ENCODE measurements at regions not wholly inside any gene's neighbourhood (a gene's known extent, or its start where the extent isn't known, plus 50 kb on each side); places are given as distances from the start of the nearest gene placed in this dataset.

DNA sequence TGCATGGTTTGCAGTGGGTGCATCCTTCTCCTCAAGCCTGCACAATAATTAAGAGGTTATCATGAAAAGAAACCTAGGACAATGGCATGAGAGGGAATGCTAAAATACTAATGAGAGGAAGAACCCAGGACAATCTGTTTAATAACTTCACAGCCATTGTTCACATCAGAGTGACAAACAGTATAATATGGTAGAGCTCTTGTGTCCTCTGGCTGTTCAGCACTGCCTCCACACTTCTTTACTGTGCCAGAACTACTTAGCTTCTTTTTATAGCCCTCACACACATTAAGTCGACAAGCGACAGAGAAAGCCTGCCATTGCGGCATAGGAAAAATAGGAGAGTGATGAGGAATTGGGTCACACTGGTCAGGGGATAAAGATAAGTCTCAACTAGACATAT is 65.0 kb upstream of the MEIS2 start:
- no peak for DNase-seq

DNA sequence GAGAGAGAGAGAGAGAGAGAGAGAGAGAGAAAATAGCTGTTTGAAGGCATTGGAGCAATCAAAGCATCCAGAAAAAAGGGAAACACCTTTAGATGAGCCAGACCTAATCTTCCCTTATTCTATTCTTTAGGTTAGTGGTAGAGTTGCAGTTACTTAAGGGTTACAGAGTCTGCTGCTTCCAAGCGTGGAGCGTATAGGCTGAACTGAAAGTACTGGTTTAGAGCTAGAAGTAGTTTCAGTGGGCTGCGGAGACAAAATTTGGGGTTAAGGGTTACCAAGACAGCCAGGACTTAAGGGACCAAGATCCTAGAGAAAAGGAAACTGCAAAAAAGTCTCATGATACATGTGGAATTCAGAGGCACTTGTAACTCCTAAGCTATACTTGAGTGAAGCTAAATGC is 66.1 kb upstream of the MEIS2 start:
- DNase-seq = no peak

DNA sequence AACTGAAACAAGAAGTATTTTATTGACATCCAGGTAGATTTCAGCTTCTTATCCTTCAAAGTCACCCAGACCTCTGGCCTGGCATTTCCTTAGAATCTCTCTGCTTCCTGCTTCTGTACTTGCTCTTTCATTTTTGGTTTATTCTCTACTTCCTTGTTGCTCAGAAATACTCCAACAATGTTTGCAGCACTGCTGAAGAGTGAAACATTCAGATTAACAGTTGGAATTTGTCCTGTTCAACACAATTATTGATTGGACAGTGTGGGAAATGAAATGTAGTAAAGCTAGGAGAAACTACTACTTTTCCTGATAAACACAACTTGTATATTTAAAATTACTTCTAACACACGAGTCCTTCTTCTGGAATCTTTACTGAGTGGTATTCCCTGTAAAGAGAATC is 81.0 kb upstream of the MEIS2 start:
- no peak for DNase-seq

GRCh38 chr15:37199545-37199944 is 99.2 kb upstream of the MEIS2 start:
- DNase-seq = no peak

DNA sequence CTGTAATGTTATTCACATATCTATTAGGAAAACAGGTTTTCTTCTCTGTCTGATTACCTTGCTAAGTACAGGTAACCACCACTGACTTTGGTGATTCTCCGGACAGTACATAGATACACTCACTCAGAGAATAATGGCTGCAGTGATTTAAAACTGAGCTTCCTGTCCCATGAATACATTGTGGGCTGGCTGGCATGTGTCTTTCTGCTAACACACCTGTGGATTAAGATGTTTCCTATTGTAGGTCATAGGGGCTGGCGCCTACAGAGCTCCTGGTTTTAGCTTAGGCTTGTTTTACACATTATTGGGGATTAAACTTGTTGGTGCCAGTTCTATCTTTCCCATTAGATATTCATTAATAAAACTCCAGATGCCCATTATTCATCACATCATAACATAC is 102.7 kb upstream of the MEIS2 start:
- DNase-seq = no peak

DNA sequence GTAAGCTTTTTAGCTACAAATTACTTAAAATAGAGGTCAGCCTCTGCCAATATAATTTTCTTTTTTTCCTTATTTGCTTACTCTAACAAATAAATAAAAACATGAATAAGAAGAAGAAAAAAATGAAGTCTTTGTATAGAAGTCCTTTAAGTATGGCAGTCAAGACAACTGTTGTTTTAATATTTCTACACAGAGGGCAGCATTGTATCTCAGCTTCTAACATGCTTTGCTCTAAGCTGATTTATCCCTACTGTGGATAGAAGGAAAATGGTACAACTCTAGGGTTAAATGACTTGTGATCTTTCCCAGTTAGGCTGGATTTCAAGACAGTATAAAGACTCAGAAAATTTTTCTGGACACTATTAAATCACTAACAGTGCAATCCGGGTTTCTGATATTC is 104.3 kb upstream of the MEIS2 start:
- no peak for DNase-seq

DNA sequence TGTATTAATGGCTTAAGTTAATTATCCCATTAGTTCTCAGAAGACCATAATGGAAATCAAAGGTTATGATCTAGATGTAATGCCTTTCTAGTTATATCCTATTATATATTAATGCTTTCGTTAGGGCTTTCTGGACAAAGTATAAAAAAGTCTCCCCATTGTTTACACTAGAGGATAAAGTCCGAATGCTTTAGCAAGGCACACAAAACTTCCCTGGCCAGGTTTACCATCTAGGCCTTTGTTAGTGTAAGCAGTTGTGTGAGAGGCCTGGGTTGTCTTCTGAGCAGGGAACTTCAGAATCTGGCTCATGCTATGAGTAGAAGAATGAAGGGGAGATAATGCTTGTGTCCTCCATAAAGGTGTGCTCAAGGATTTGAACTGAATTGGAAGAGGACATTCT is 106.3 kb upstream of the MEIS2 start:
- no peak for DNase-seq

DNA sequence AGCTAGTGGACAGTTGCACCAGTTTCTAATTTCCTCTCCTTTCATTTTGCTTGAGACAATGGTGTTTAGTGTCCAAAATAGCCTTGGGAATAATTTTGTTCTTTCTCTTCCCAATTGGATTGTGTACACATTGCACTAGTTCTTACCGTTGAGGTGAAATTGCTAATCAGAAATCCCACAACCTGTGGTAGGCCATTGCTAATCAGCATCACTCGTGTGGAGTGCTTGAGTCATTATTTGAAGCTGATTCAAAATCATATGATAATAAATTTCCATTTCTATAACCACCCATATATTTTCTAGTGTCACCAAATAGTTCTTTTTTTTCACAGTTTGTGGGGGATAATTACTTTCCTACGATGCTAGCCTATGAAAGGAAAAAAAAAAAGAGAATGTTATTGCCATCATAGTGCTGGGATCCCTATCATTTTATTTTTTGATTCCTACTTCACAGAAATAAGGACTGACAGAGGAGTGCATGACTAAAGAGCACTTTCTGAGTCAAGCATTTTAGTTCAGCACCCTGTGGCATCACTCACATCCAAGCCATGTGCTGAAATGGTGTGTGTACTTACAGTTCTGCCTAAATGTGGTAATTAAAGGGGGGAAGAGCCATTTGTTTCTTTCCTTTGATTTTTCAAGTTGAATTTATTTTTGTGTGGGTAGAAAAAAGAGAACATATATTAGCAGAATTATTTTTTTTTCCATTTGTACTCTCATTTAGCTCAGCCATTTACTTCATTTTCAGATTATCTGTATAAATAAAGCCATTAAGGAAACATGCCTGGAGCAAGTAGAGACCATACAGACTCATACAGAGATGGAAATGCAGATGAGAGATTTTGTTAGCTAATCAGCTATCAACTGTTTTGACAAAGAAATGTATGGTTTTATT is 108.0 kb upstream of the MEIS2 start:
- DNase-seq = no peak

DNA sequence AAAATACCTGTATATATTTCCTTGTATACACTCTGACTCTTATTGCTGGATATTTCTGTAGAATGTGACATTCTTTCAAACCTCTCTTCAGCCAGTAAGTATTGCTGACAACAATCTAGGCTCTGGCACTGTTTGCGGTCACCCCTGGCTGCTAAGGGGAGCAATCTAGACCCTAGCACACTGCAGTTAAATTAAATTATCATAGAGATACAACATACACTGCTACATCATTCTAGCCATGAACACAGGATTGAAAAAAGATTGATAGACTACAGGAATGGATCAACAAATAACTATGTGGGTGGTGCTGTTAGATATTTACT is 108.7 kb upstream of the MEIS2 start:
- DNase-seq = no peak

GRCh38 chr15:37217567-37217966 is 117.2 kb upstream of the MEIS2 start:
- no peak for DNase-seq

- no peak for DNase-seq
These were observed 118.1 kb upstream of the MEIS2 start for GRCh38 chr15:37218351-37218916.

GRCh38 chr15:37219211-37219701 is 118.9 kb upstream of the MEIS2 start:
- no peak for DNase-seq

DNA sequence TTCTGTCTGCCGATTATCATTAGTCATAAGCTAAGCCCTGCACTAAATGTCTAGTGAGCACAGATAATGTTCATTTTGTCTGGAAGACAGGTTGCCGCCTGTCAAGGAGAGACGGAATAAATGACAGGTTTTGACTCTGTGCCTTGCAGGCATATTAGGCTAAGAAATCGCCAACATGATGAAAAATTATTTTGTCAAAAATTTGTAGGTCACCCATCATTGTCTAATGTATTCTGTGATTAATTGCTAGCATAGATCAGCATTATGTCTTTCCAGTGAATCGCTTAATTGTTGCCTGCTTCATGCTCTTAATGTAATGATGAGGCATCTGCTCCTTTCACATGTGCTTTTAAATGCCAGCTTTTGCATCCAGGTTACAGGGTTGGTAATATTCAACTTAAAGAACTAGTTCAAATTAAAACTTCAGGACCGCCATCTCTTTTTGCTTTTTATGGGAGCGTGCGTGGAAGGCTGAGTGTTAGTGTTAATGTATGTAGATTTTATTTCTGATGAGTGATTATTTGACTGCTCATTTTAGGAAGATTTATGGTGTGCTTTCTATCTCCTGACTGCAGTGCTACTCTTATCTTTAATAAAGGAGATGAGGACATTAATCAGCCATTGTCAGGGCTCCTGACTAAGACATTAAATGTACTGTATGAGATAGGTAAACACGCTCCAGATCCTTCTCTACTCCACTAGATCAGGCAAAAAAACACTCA is 120.8 kb upstream of the MEIS2 start:
- no peak for DNase-seq

GRCh38 chr15:37221671-37222145 is 121.4 kb upstream of the MEIS2 start:
- DNase-seq = no peak

DNA sequence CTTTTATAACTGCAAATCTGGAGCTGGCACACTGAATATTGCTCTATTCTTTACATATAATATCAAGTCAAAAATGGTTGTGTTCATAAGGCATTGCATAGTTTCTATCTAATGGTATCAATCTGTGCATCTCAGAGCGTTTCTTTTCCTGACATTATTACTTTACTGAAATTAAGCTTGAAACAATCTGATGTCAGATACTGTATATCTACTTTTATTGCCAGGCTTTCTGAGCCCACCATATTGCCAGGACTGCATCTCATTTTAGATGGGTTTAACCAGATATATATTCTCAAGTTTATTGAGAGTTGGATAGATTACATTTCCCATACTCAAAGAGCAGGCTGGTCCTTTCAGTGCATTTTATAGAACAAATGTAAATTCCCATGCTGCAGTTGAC is 122.7 kb upstream of the MEIS2 start:
- no peak for DNase-seq

GRCh38 chr15:37229855-37230619 is 129.7 kb upstream of the MEIS2 start:
- DNase-seq = no peak

DNA sequence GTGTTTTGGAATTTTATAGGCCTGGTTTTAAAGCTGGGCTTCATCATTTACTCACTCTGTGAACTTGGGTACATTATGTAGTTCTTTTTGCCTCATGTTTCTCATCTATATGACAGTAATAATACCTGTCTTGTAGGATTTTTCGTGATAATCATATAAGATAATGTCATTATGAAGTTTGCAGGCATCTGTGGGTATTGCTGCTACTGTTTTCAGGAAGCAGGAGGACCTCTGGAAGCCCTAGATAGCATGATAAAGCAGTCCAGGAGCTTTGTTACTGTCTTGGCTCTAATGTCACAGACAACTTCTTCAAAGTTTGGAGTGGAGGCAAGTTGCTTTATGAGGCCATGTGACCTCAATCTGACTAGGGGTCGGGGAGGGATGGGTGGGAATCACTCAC is 145.0 kb upstream of the MEIS2 start:
- DNase-seq = no peak

DNA sequence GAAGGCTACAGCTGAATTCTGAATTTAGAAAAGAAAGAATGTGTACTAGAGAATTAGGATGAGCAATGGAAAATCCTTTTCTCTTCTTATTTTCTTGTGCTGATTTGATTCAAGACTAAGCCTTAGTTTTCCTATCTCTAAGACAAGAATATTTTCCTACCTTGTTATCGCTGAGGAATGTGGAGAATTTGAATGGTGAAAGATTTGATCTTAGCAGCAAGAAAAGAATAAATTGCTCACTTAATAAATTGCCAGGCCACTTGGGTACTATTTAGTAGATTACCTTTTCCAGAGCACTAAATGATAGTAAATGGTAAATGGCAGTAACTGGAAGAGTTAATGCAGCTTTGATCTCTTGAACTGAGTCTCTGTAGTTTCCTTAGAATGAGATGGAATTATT is 145.7 kb upstream of the MEIS2 start:
- no peak for DNase-seq

- no peak for DNase-seq
These were observed 146.5 kb upstream of the MEIS2 start for GRCh38 chr15:37246856-37247255.

DNA sequence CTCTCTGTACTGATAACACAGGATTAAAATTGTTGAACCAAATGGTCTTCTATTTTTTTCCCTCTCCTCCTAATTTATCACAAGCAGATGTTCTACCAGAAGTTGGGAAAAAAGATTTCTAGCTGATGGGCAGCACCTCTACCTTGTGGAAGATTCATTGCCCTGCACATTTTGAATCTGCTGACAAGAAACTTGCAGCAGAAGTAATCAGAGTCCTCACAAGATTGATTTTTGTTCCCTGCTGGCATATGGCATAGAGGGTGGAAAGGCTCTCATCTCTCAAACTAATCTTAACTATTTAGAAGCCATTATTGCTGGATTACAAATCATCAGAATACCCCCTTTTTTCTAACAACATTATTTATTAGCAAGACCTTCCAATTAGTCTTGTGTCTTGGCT is 148.9 kb upstream of the MEIS2 start:
- no peak for DNase-seq

DNA sequence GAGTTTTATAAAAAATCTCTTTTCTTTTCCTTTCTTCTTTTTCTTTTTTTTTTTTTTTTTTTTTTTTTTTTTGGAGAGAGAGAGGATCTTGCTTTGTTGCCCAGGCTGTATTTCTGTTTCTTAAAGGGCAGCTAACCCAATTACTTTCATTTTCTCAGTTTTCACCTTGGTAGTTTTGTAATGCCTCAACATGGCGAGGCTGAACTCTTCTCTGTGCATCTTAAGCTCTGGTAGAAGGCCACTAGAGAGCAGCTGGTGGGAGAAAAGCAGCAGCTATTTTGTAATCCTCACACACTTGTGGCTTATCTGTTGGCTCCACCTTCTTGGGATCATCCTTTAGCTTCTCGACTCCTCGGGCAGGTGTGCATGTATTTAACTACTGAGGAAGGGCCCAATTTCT is 152.2 kb upstream of the MEIS2 start:
- DNase-seq = no peak

- no peak for DNase-seq
These were observed 153.5 kb upstream of the MEIS2 start for GRCh38 chr15:37253877-37254276.

DNA sequence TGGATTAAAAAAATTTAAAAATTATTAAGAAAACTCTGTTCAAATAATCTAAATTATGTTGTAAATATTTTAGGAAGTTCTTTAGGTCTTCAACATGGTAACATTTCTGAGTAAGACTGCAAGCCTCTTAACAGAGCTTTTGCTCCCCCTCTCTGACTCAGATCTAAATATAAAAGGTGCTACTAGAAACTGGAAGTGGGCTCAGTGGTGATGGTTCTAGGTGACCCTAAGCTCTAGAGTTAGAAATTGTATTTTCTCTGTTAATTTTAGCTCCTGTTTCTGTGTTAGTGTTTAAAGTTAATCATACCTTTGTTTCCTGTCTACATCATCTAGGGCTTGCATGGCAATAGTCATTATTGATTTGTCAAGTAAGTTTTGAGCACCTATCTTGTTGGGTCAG is 159.9 kb upstream of the MEIS2 start:
- DNase-seq = no peak
